HEK293 (cell line): ENCODE measurements at regions not wholly inside any gene's neighbourhood (a gene's known extent, or its start where the extent isn't known, plus 50 kb on each side); places are given as distances from the start of the nearest gene placed in this dataset.

Experiments used
- CTCF ChIA-PET: fragments of 350-600 bp; formaldehyde crosslinking; extraction: SDS; loops from one replicate; lab custom pipeline; 2021; ENCODE audit warnings: antibody characterized with exemption; lab: Yijun Ruan, JAX
- POLR2A ChIA-PET: fragments of 300-600 bp; formaldehyde crosslinking; extraction: SDS; loops from one replicate; lab custom pipeline; 2020; ENCODE audit warnings: antibody characterized with exemption, inconsistent platforms; lab: Yijun Ruan, JAX
- H3K27ac ChIP-seq: fragments of 200-500 bp; sonication (Bioruptor generic); 2 replicates; pipeline ENCODE4 v1.5.1; 2014; ENCODE audit warnings: low read depth, low read length, control low read depth, inconsistent platforms; ENCODE audit errors: extremely low read depth
- H3K36me3 ChIP-seq, 2 experiments: fragments of 200-500 bp in 1 of 2; sonication (Bioruptor generic) in 1 of 2; 1 replicate in 1 of 2; 2 replicates in 1 of 2; pipeline ENCODE4 v1.5.1; 2014 to 2017; ENCODE audit warnings: inconsistent platforms in 2 of 2, low read length in 2 of 2; ENCODE audit not compliant: control insufficient read depth in 2 of 2, insufficient read depth in 1 of 2
- H3K4me1 ChIP-seq: fragments of 200-500 bp; sonication (Bioruptor generic); 2 replicates; pipeline ENCODE4 v1.5.1; 2014; ENCODE audit warnings: mild to moderate bottlenecking, low read length, inconsistent platforms; ENCODE audit not compliant: control insufficient read depth, insufficient read depth
- H3K4me3 ChIP-seq: 2 replicates; pipeline ENCODE4 v1.5.1; 2011; ENCODE audit warnings: low read depth, mild to moderate bottlenecking, control low read depth, low read length, moderate library complexity
- H3K9me3 ChIP-seq: fragments of 200-500 bp; sonication (Bioruptor generic); 2 replicates; pipeline ENCODE4 v1.5.1; 2014; ENCODE audit warnings: low read depth, low read length, inconsistent platforms; ENCODE audit not compliant: control insufficient read depth, insufficient read depth
- GLI4 ChIP-seq: fragments of 450-650 bp; formaldehyde crosslinking; IDR thresholded peaks from 2 replicates; pipeline ENCODE4 v1.5.1; 2016; ENCODE audit warnings: missing biosample characterization, missing genetic modification characterization
- KLF7 ChIP-seq: fragments of 450-650 bp; formaldehyde crosslinking; IDR thresholded peaks from 2 replicates; pipeline ENCODE4 v1.5.1; 2016; ENCODE audit warnings: missing biosample characterization, missing genetic modification characterization, borderline replicate concordance
- MZF1 ChIP-seq: fragments of 450-650 bp; formaldehyde crosslinking; IDR thresholded peaks from 2 replicates; pipeline ENCODE4 v1.5.1; 2017; ENCODE audit warnings: missing biosample characterization, missing genetic modification characterization, borderline replicate concordance
- RBAK ChIP-seq: fragments of 450-650 bp; formaldehyde crosslinking; IDR thresholded peaks from 2 replicates; pipeline ENCODE4 v1.5.1; 2016; ENCODE audit warnings: missing biosample characterization, missing genetic modification characterization
- SCRT2 ChIP-seq: fragments of 450-650 bp; formaldehyde crosslinking; IDR thresholded peaks from 2 replicates; pipeline ENCODE4 v1.5.1; 2016; ENCODE audit warnings: missing biosample characterization, missing genetic modification characterization
- ZBTB17 ChIP-seq: fragments of 450-650 bp; formaldehyde crosslinking; IDR thresholded peaks from 2 replicates; pipeline ENCODE4 v1.5.1; 2016; ENCODE audit warnings: missing biosample characterization, missing genetic modification characterization
- ZBTB8A ChIP-seq: fragments of 450-650 bp; formaldehyde crosslinking; IDR thresholded peaks from 2 replicates; pipeline ENCODE4 v1.5.1; 2016; ENCODE audit warnings: missing biosample characterization, missing genetic modification characterization
- ZFHX2 ChIP-seq: fragments of 450-650 bp; formaldehyde crosslinking; conservative IDR thresholded peaks from 2 replicates; pipeline ENCODE4 v1.5.1; 2016; ENCODE audit warnings: missing biosample characterization, missing genetic modification characterization
- ZNF138 ChIP-seq: fragments of 450-650 bp; formaldehyde crosslinking; IDR thresholded peaks from 2 replicates; pipeline ENCODE4 v1.5.1; 2016; ENCODE audit warnings: missing biosample characterization, missing genetic modification characterization, borderline replicate concordance
- ZNF221 ChIP-seq: fragments of 450-650 bp; formaldehyde crosslinking; IDR thresholded peaks from 2 replicates; pipeline ENCODE4 v1.5.1; 2017; ENCODE audit warnings: missing biosample characterization, missing genetic modification characterization, borderline replicate concordance
- ZNF302 ChIP-seq: fragments of 450-650 bp; formaldehyde crosslinking; IDR thresholded peaks from 2 replicates; pipeline ENCODE4 v1.5.1; 2016; ENCODE audit warnings: missing biosample characterization, missing genetic modification characterization, low read depth
- ZNF391 ChIP-seq: fragments of 450-650 bp; formaldehyde crosslinking; IDR thresholded peaks from 2 replicates; pipeline ENCODE4 v1.5.1; 2016; ENCODE audit warnings: low read depth, missing biosample characterization, missing genetic modification characterization, borderline replicate concordance
- ZNF394 ChIP-seq: fragments of 450-650 bp; formaldehyde crosslinking; IDR thresholded peaks from 2 replicates; pipeline ENCODE4 v1.5.1; 2016; ENCODE audit warnings: missing biosample characterization, missing genetic modification characterization, mild to moderate bottlenecking, moderate library complexity, borderline replicate concordance
- ZNF48 ChIP-seq: fragments of 450-650 bp; formaldehyde crosslinking; IDR thresholded peaks from 2 replicates; pipeline ENCODE4 v1.5.1; 2016; ENCODE audit warnings: missing biosample characterization, missing genetic modification characterization
- ZNF530 ChIP-seq: fragments of 450-650 bp; formaldehyde crosslinking; IDR thresholded peaks from 2 replicates; pipeline ENCODE4 v1.5.1; 2016; ENCODE audit warnings: low read depth, missing biosample characterization, missing genetic modification characterization
- ZNF555 ChIP-seq: fragments of 450-650 bp; formaldehyde crosslinking; conservative IDR thresholded peaks from 2 replicates; pipeline ENCODE4 v1.5.1; 2017; ENCODE audit warnings: missing biosample characterization, mild to moderate bottlenecking, missing genetic modification characterization, inconsistent platforms
- ZNF792 ChIP-seq: fragments of 450-650 bp; formaldehyde crosslinking; IDR thresholded peaks from 2 replicates; pipeline ENCODE4 v1.5.1; 2016; ENCODE audit warnings: missing biosample characterization, missing genetic modification characterization
- ZNF837 ChIP-seq: fragments of 450-650 bp; formaldehyde crosslinking; IDR thresholded peaks from 2 replicates; pipeline ENCODE4 v1.5.1; 2016; ENCODE audit warnings: missing biosample characterization, missing genetic modification characterization
- ZSCAN16 ChIP-seq: fragments of 450-650 bp; formaldehyde crosslinking; IDR thresholded peaks from 2 replicates; pipeline ENCODE4 v1.5.1; 2016; ENCODE audit warnings: missing biosample characterization, missing genetic modification characterization
- ZSCAN30 ChIP-seq: fragments of 450-650 bp; IDR thresholded peaks from 2 replicates; pipeline ENCODE4 v1.5.1; 2018; ENCODE audit warnings: missing biosample characterization, mild to moderate bottlenecking, missing genetic modification characterization, moderate library complexity
- TF ChIP-seq, protein P1 (sequence below): fragments of 450-650 bp; formaldehyde crosslinking; IDR thresholded peaks from 2 replicates; pipeline ENCODE4 v1.5.1; 2016; ENCODE audit warnings: missing biosample characterization, missing genetic modification characterization
- TF ChIP-seq, protein P2 (sequence below): fragments of 450-650 bp; formaldehyde crosslinking; IDR thresholded peaks from 2 replicates; pipeline ENCODE4 v1.5.1; 2016; ENCODE audit warnings: missing biosample characterization, missing genetic modification characterization
- TF ChIP-seq, protein P3 (sequence below): fragments of 450-650 bp; formaldehyde crosslinking; IDR thresholded peaks from 2 replicates; pipeline ENCODE4 v1.5.1; 2016; ENCODE audit warnings: missing biosample characterization, missing genetic modification characterization, low read depth

DNA sequence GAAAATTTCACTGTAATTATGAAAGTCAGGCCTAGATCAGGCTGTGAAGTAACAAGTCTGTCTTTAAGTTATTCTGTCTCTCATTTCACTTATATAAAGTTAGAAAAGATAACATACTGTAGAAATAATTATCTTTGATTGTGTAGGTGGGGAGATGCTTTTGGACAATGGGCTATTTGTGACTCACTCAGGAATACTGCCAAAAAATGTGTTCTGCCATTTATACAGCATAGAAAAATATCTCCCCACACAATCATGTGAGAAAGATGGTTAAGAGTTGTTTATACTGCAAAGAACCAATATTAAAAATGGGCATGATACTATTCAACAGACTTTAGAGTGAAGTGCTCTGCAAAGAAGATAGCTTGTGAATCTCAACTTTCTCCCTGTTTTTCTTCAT is 95.0 kb upstream of the GABRA2 start (continued):
- no peak for TF ChIP-seq MZF1 (tag by site-specific recombination)
- TF ChIP-seq, protein P1, sequence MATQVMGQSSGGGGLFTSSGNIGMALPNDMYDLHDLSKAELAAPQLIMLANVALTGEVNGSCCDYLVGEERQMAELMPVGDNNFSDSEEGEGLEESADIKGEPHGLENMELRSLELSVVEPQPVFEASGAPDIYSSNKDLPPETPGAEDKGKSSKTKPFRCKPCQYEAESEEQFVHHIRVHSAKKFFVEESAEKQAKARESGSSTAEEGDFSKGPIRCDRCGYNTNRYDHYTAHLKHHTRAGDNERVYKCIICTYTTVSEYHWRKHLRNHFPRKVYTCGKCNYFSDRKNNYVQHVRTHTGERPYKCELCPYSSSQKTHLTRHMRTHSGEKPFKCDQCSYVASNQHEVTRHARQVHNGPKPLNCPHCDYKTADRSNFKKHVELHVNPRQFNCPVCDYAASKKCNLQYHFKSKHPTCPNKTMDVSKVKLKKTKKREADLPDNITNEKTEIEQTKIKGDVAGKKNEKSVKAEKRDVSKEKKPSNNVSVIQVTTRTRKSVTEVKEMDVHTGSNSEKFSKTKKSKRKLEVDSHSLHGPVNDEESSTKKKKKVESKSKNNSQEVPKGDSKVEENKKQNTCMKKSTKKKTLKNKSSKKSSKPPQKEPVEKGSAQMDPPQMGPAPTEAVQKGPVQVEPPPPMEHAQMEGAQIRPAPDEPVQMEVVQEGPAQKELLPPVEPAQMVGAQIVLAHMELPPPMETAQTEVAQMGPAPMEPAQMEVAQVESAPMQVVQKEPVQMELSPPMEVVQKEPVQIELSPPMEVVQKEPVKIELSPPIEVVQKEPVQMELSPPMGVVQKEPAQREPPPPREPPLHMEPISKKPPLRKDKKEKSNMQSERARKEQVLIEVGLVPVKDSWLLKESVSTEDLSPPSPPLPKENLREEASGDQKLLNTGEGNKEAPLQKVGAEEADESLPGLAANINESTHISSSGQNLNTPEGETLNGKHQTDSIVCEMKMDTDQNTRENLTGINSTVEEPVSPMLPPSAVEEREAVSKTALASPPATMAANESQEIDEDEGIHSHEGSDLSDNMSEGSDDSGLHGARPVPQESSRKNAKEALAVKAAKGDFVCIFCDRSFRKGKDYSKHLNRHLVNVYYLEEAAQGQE: no peak
- no peak for TF ChIP-seq ZSCAN30 (tag by site-specific recombination)
- TF ChIP-seq ZNF792 (tag by site-specific recombination): no peak
- no peak for TF ChIP-seq ZBTB8A
- TF ChIP-seq ZNF530 (tag by site-specific recombination): no peak
- no peak for TF ChIP-seq ZNF48 (tag by site-specific recombination)
- no peak for TF ChIP-seq ZBTB17 (tag by site-specific recombination)
- TF ChIP-seq ZNF394 (tag by site-specific recombination): no peak
- no peak for TF ChIP-seq ZNF555 (tag by site-specific recombination)
- TF ChIP-seq ZNF302 (tag by site-specific recombination): no peak
- TF ChIP-seq, all 188 proteins: peak for 0

DNA sequence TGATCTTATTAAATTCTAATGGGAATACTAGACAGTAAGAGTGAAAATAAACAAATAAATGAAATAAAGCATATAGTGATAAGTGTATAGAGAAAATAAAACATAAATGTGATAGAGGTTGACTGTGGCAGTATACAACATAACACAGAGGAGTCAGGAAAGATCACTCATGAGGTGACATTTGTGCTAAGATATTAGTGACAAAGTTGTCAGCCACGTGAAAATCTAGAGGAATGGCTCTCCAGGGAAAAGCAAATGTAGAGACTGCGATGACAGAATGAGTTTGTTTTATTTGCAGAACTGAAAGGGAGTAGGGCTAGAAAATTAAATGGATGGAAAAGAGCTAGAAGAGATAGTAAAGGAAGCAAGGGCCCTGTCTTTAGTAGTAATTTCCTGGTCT is 72.8 kb upstream of the GABRA2 start:
- no peaks in the 10 kb centered on the region for H3K9me3 ChIP-seq
- no peaks in the 10 kb centered on the region for H3K4me1 ChIP-seq
- TF ChIP-seq ZNF302 (tag by site-specific recombination) (no peak), SCRT2 (tag by site-specific recombination) (no peak)
- no peak overlapping the region for H3K27ac ChIP-seq
- H3K4me3 ChIP-seq: no peak overlapping the region
- ChIA-PET POLR2A (no interaction called here), CTCF (no interaction called here)
- H3K36me3 ChIP-seq: no peaks in the 10 kb centered on the region

DNA sequence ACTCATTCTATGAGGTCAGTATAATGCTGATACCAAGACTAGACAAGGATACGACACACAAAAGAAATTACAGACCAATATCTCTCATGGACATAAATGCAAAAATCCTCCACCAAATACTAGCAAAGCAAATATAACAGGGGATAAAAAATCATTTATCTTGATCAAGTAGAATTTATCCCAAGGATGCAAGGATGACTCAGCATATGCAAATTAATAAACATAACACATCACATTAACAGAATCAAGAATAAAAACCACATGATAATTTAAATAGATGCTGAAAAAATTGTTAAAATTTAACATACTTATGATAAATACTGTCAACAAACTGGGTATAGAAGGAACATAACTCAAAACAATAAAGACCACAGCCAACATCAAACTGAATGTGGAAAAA is 69.4 kb upstream of the GABRA2 start:
- TF ChIP-seq, protein P2, sequence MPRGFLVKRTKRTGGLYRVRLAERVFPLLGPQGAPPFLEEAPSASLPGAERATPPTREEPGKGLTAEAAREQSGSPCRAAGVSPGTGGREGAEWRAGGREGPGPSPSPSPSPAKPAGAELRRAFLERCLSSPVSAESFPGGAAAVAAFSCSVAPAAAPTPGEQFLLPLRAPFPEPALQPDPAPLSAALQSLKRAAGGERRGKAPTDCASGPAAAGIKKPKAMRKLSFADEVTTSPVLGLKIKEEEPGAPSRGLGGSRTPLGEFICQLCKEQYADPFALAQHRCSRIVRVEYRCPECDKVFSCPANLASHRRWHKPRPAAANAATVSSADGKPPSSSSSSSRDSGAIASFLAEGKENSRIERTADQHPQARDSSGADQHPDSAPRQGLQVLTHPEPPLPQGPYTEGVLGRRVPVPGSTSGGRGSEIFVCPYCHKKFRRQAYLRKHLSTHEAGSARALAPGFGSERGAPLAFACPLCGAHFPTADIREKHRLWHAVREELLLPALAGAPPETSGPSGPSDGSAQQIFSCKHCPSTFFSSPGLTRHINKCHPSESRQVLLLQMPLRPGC (tag by site-specific recombination): no peak
- TF ChIP-seq GLI4 (tag by site-specific recombination) (no peak), KLF7 (tag by site-specific recombination) (no peak), ZNF391 (tag by site-specific recombination) (no peak), ZNF221 (tag by site-specific recombination) (no peak), RBAK (tag by site-specific recombination) (no peak), ZNF837 (tag by site-specific recombination) (no peak), ZNF138 (no peak), ZFHX2 (tag by site-specific recombination) (no peak), ZSCAN16 (no peak)
- TF ChIP-seq, protein P3, sequence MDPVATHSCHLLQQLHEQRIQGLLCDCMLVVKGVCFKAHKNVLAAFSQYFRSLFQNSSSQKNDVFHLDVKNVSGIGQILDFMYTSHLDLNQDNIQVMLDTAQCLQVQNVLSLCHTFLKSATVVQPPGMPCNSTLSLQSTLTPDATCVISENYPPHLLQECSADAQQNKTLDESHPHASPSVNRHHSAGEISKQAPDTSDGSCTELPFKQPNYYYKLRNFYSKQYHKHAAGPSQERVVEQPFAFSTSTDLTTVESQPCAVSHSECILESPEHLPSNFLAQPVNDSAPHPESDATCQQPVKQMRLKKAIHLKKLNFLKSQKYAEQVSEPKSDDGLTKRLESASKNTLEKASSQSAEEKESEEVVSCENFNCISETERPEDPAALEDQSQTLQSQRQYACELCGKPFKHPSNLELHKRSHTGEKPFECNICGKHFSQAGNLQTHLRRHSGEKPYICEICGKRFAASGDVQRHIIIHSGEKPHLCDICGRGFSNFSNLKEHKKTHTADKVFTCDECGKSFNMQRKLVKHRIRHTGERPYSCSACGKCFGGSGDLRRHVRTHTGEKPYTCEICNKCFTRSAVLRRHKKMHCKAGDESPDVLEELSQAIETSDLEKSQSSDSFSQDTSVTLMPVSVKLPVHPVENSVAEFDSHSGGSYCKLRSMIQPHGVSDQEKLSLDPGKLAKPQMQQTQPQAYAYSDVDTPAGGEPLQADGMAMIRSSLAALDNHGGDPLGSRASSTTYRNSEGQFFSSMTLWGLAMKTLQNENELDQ (tag by site-specific recombination): no peak
- TF ChIP-seq, all 188 proteins: peak for 0
- H3K36me3 ChIP-seq: no peaks in the 10 kb centered on the region
- no peaks in the 10 kb centered on the region for H3K4me1 ChIP-seq
- no peak overlapping the region for H3K4me3 ChIP-seq
- no peak overlapping the region for H3K27ac ChIP-seq
- ChIA-PET CTCF (no interaction called here), POLR2A (no interaction called here)
- H3K9me3 ChIP-seq: no peaks in the 10 kb centered on the region
